ES-I3 (cell line): ENCODE measurements at regions not wholly inside any gene's neighbourhood (a gene's known extent, or its start where the extent isn't known, plus 50 kb on each side); places are given as distances from the start of the nearest gene placed in this dataset.

Experiments used
- H3K36me3 ChIP-seq: 2 replicates; pipeline ENCODE4 v1.6.1; 2013; ENCODE audit warnings: mild to moderate bottlenecking, low read length, control low read depth, moderate library complexity; ENCODE audit not compliant: insufficient read depth
- H3K4me1 ChIP-seq: 2 replicates; pipeline ENCODE4 v1.6.1; 2013; ENCODE audit warnings: mild to moderate bottlenecking, control low read depth, low read length; ENCODE audit not compliant: insufficient read depth
- H3K9ac ChIP-seq: 2 replicates; pipeline ENCODE4 v1.6.1; 2013; ENCODE audit warnings: low read depth, mild to moderate bottlenecking, low read length, moderate library complexity
- H3K9me3 ChIP-seq: 2 replicates; pipeline ENCODE4 v1.6.1; 2013; ENCODE audit warnings: mild to moderate bottlenecking, low read length, moderate library complexity; ENCODE audit not compliant: control insufficient read depth, insufficient read depth

- H3K36me3 ChIP-seq = no peaks in the 10 kb centered on the region
- H3K9ac ChIP-seq = no peak overlapping the region
Measured at GRCh38 chr21:24276204-24276603, 1331.1 kb downstream of the MRPL39 start.

GRCh38 chr21:24275616-24276015 is 1331.7 kb downstream of the MRPL39 start:
- Histone ChIP-seq H3K9me3 (no peaks in the 10 kb centered on the region), H3K4me1 (no peaks in the 10 kb centered on the region), H3K9ac (no peak overlapping the region), H3K36me3 (no peaks in the 10 kb centered on the region)

More at GRCh38 chr21:24276204-24276603, 1331.1 kb downstream of the MRPL39 start:
- Histone ChIP-seq H3K9me3 (no peaks in the 10 kb centered on the region), H3K4me1 (no peaks in the 10 kb centered on the region)

GRCh38 chr21:24272521-24272938 is 1334.8 kb downstream of the MRPL39 start:
- no peaks in the 10 kb centered on the region for H3K9me3 ChIP-seq
- H3K36me3 ChIP-seq = no peaks in the 10 kb centered on the region
- H3K4me1 ChIP-seq = no peaks in the 10 kb centered on the region
- no peak overlapping the region for H3K9ac ChIP-seq

GRCh38 chr21:24265987-24266386 is 1341.3 kb downstream of the MRPL39 start:
- no peaks in the 10 kb centered on the region for H3K9me3 ChIP-seq
- no peaks in the 10 kb centered on the region for H3K4me1 ChIP-seq
- H3K36me3 ChIP-seq = no peaks in the 10 kb centered on the region

GRCh38 chr21:24260751-24261150 is 1346.5 kb downstream of the MRPL39 start:
- H3K36me3 ChIP-seq = no peaks in the 10 kb centered on the region
- H3K9me3 ChIP-seq = no peaks in the 10 kb centered on the region
- no peak overlapping the region for H3K9ac ChIP-seq
- H3K4me1 ChIP-seq = no peaks in the 10 kb centered on the region

More at GRCh38 chr21:24265987-24266386, 1341.3 kb downstream of the MRPL39 start:
- no peak overlapping the region for H3K9ac ChIP-seq

- H3K9ac ChIP-seq = no peak overlapping the region
- no peaks in the 10 kb centered on the region for H3K9me3 ChIP-seq
- no peaks in the 10 kb centered on the region for H3K4me1 ChIP-seq
- H3K36me3 ChIP-seq = no peaks in the 10 kb centered on the region
Measured at GRCh38 chr21:24259241-24259640, 1348.0 kb downstream of the MRPL39 start.

- Histone ChIP-seq H3K9me3 (no peaks in the 10 kb centered on the region), H3K4me1 (no peaks in the 10 kb centered on the region), H3K9ac (no peak overlapping the region), H3K36me3 (no peaks in the 10 kb centered on the region)
Measured at GRCh38 chr21:24255591-24255990, 1351.7 kb downstream of the MRPL39 start.

GRCh38 chr21:24225431-24225830 is 1381.8 kb downstream of the MRPL39 start:
- H3K4me1 ChIP-seq = no peaks in the 10 kb centered on the region
- no peak overlapping the region for H3K9ac ChIP-seq
- H3K9me3 ChIP-seq = no peaks in the 10 kb centered on the region
- no peaks in the 10 kb centered on the region for H3K36me3 ChIP-seq

- no peaks in the 10 kb centered on the region for H3K9me3 ChIP-seq
- H3K9ac ChIP-seq = no peak overlapping the region
- no peaks in the 10 kb centered on the region for H3K36me3 ChIP-seq
- no peaks in the 10 kb centered on the region for H3K4me1 ChIP-seq
Measured at GRCh38 chr21:24224422-24224821, 1382.9 kb downstream of the MRPL39 start.

- H3K36me3 ChIP-seq = no peaks in the 10 kb centered on the region
- no peaks in the 10 kb centered on the region for H3K4me1 ChIP-seq
- H3K9ac ChIP-seq = no peak overlapping the region
- no peaks in the 10 kb centered on the region for H3K9me3 ChIP-seq
Measured at GRCh38 chr21:24223624-24224023, 1383.7 kb downstream of the MRPL39 start.

GRCh38 chr21:24222676-24223075 is 1384.6 kb downstream of the MRPL39 start:
- no peaks in the 10 kb centered on the region for H3K36me3 ChIP-seq
- H3K4me1 ChIP-seq = no peaks in the 10 kb centered on the region
- no peaks in the 10 kb centered on the region for H3K9me3 ChIP-seq
- H3K9ac ChIP-seq = no peak overlapping the region

GRCh38 chr21:24220446-24220845 is 1386.8 kb downstream of the MRPL39 start:
- Histone ChIP-seq H3K9me3 (no peaks in the 10 kb centered on the region), H3K9ac (no peak overlapping the region), H3K4me1 (no peaks in the 10 kb centered on the region), H3K36me3 (no peaks in the 10 kb centered on the region)

GRCh38 chr21:24217151-24217550 is 1390.1 kb downstream of the MRPL39 start:
- no peak overlapping the region for H3K9ac ChIP-seq
- H3K9me3 ChIP-seq = no peaks in the 10 kb centered on the region
- H3K36me3 ChIP-seq = no peaks in the 10 kb centered on the region

GRCh38 chr21:24210130-24210529 is 1397.2 kb downstream of the MRPL39 start:
- H3K36me3 ChIP-seq = no peaks in the 10 kb centered on the region
- H3K9me3 ChIP-seq = no peaks in the 10 kb centered on the region
- no peaks in the 10 kb centered on the region for H3K4me1 ChIP-seq
- no peak overlapping the region for H3K9ac ChIP-seq

More at GRCh38 chr21:24217151-24217550, 1390.1 kb downstream of the MRPL39 start:
- no peaks in the 10 kb centered on the region for H3K4me1 ChIP-seq

- H3K36me3 ChIP-seq = no peaks in the 10 kb centered on the region
- H3K9ac ChIP-seq = no peak overlapping the region
- no peaks in the 10 kb centered on the region for H3K9me3 ChIP-seq
- H3K4me1 ChIP-seq = no peaks in the 10 kb centered on the region
Measured at GRCh38 chr21:24208562-24209260, 1398.6 kb downstream of the MRPL39 start.
